PC-3 (cell line): ENCODE measurements at regions not wholly inside any gene's neighbourhood (a gene's known extent, or its start where the extent isn't known, plus 50 kb on each side); places are given as distances from the start of the nearest gene placed in this dataset.

Experiments
- ATAC-seq: fragments of 200-7000 bp; cut with Tn5 transposase; 2 replicates; pipeline ENCODE4 v1.9.1; 2020; ENCODE audit warnings: mild to moderate bottlenecking, moderate library complexity
- BruUV-seq: library from RNA; stranded (reverse); fragments of 400-500 nt; replicated peaks from 2 replicates; lab custom pipeline; 2021; lab: Mats Ljungman, UMichigan
- CTCF ChIA-PET: fragments of 300-600 bp; sonication (Branson Sonifier 250); formaldehyde crosslinking; loops from one replicate; lab custom pipeline; 2022; ENCODE audit warnings: antibody characterized with exemption; lab: Charles Lee
- POLR2A ChIA-PET: fragments of 300-600 bp; sonication (Branson Sonifier 250); formaldehyde crosslinking; loops from one replicate; lab custom pipeline; 2022; ENCODE audit warnings: antibody characterized with exemption; ENCODE audit not compliant: unreplicated experiment; lab: Charles Lee
- DNase-seq: peaks from one replicate; pipeline ENCODE4 v3.0.0-alpha.2; 2015
- H2AFZ ChIP-seq: fragments of 300-600 bp; sonication (generic); 2 replicates; pipeline ENCODE4 v1.6.0; 2016; ENCODE audit warnings: antibody characterized with exemption, low read length
- H3F3A ChIP-seq: fragments of 300-600 bp; sonication (generic); one replicate; pipeline ENCODE4 v1.6.0; 2017; ENCODE audit warnings: antibody characterized with exemption, low read length, control low read depth, mild to moderate bottlenecking; ENCODE audit not compliant: unreplicated experiment
- H3K27ac ChIP-seq: fragments of 300-600 bp; sonication (generic); 2 replicates; pipeline ENCODE4 v1.5.1; 2016; ENCODE audit warnings: mild to moderate bottlenecking, low read length
- H3K27me3 ChIP-seq: fragments of 300-600 bp; sonication (generic); 2 replicates; pipeline ENCODE4 v1.6.1; 2016; ENCODE audit warnings: low read length, mixed read lengths
- H3K36me3 ChIP-seq: fragments of 300-600 bp; sonication (generic); 2 replicates; pipeline ENCODE4 v1.6.1; 2016; ENCODE audit warnings: low read depth, mixed run types, low read length, mixed read lengths
- H3K4me1 ChIP-seq: fragments of 300-600 bp; sonication (generic); 2 replicates; pipeline ENCODE4 v1.5.1; 2016; ENCODE audit warnings: low read length; ENCODE audit not compliant: insufficient read depth
- H3K4me2 ChIP-seq: fragments of 300-600 bp; sonication (generic); 2 replicates; pipeline ENCODE4 v1.6.0; 2016; ENCODE audit warnings: low read length
- H3K4me3 ChIP-seq: fragments of 300-600 bp; sonication (generic); 2 replicates; pipeline ENCODE4 v1.5.1; 2016; ENCODE audit warnings: mild to moderate bottlenecking, low read length, mixed read lengths
- H3K79me2 ChIP-seq: fragments of 300-600 bp; sonication (generic); 2 replicates; pipeline ENCODE4 v1.6.1; 2017; ENCODE audit warnings: low read length, mixed read lengths
- H3K9ac ChIP-seq: fragments of 300-600 bp; sonication (generic); 2 replicates; pipeline ENCODE4 v1.6.0; 2016; ENCODE audit warnings: mild to moderate bottlenecking, low read length
- H3K9me2 ChIP-seq: fragments of 300-600 bp; sonication (generic); replicated peaks from 2 replicates; pipeline ENCODE4 v1.6.1; 2016; ENCODE audit warnings: mixed run types, low read length, mixed read lengths
- H3K9me3 ChIP-seq: fragments of 300-600 bp; sonication (generic); 2 replicates; pipeline ENCODE4 v1.6.1; 2016; ENCODE audit warnings: low read length, mixed read lengths
- H4K20me1 ChIP-seq: fragments of 300-600 bp; sonication (generic); 2 replicates; pipeline ENCODE4 v1.6.1; 2016; ENCODE audit warnings: low read length, mixed read lengths
- CTCF ChIP-seq: fragments of 300-600 bp; sonication (generic); conservative IDR thresholded peaks from 2 replicates; pipeline ENCODE4 v1.5.1; 2017; ENCODE audit warnings: antibody characterized with exemption, low read depth, mild to moderate bottlenecking, low read length
- EZH2 ChIP-seq: fragments of 300-600 bp; sonication (generic); IDR thresholded peaks from one replicate; pipeline ENCODE4 v1.6.1; 2017; ENCODE audit warnings: antibody characterized with exemption, mild to moderate bottlenecking, low read length; ENCODE audit not compliant: unreplicated experiment
- EZH2phosphoT487 ChIP-seq: fragments of 300-600 bp; sonication (generic); IDR thresholded peaks from 2 replicates; pipeline ENCODE4 v1.6.1; 2018; ENCODE audit warnings: mild to moderate bottlenecking, antibody characterized with exemption, low read length, borderline replicate concordance
- intact Hi-C: fragments of 100-400 bp; cut with micrococcal nuclease; formaldehyde crosslinking; loops from 2 replicates; pipeline ENCODE4 v1.9.0; 2023

GRCh38 chr13:75010941-75011340 lies 471.0 kb downstream of the TBC1D4 start:
- no peaks in the 10 kb centered on the region for H3K36me3 ChIP-seq

GRCh38 chr13:75008926-75009325 lies 473.0 kb downstream of the TBC1D4 start:
- no peak for ATAC-seq
- Histone ChIP-seq H3F3A (no peaks in the 10 kb centered on the region), H3K79me2 (no peaks in the 10 kb centered on the region), H3K9me2 (no peaks in the 10 kb centered on the region), H3K27ac (no peak overlapping the region), H3K4me3 (no peak overlapping the region), H2AFZ (no peak overlapping the region), H3K9me3 (no peaks in the 10 kb centered on the region), H4K20me1 (no peaks in the 10 kb centered on the region), H3K4me1 (no peaks in the 10 kb centered on the region), H3K9ac (no peak overlapping the region), H3K27me3 (no peaks in the 10 kb centered on the region), H3K4me2 (no peak overlapping the region), H3K36me3 (no peaks in the 10 kb centered on the region)
- ChIA-PET CTCF (no interaction called here), POLR2A (no interaction called here)
- intact Hi-C loops = no loop called here
- TF ChIP-seq EZH2 (no peak), CTCF (no peak), EZH2phosphoT487 (no peak)
- no peak for DNase-seq
- BruUV-seq = no TSS peak

More at GRCh38 chr13:75010941-75011340, 471.0 kb downstream of the TBC1D4 start:
- Histone ChIP-seq H3F3A (no peaks in the 10 kb centered on the region), H3K9me3 (no peaks in the 10 kb centered on the region), H2AFZ (no peak overlapping the region), H3K4me1 (peaks cover 4% of the 10 kb centered on the region), H3K79me2 (no peaks in the 10 kb centered on the region), H3K4me3 (no peak overlapping the region), H3K4me2 (no peak overlapping the region), H3K9ac (no peak overlapping the region), H4K20me1 (no peaks in the 10 kb centered on the region), H3K9me2 (no peaks in the 10 kb centered on the region), H3K27me3 (no peaks in the 10 kb centered on the region), H3K27ac (no peak overlapping the region)
- no peak for TF ChIP-seq EZH2phosphoT487
- no peak for TF ChIP-seq CTCF
- no peak for TF ChIP-seq EZH2
- DNase-seq (no peak), ATAC-seq (no peak)
- no TSS peak for BruUV-seq
- CTCF ChIA-PET = no interaction called here
- POLR2A ChIA-PET = no interaction called here
- intact Hi-C loops = no loop called here

GRCh38 chr13:74990992-74991391 lies 491.0 kb downstream of the TBC1D4 start:
- CTCF ChIA-PET = no interaction called here
- no peak for DNase-seq
- no peak for TF ChIP-seq CTCF
- TF ChIP-seq EZH2 = no peak

More at GRCh38 chr13:74990992-74991391, 491.0 kb downstream of the TBC1D4 start:
- H3K9me3 ChIP-seq = no peaks in the 10 kb centered on the region
- no peaks in the 10 kb centered on the region for H3K36me3 ChIP-seq
- no peak overlapping the region for H3K4me3 ChIP-seq
- H2AFZ ChIP-seq = no peak overlapping the region
- H3K9me2 ChIP-seq = no peaks in the 10 kb centered on the region
- no peaks in the 10 kb centered on the region for H4K20me1 ChIP-seq
- no peak overlapping the region for H3K4me2 ChIP-seq
- no peak overlapping the region for H3K9ac ChIP-seq
- POLR2A ChIA-PET = no interaction called here
- intact Hi-C loops = no loop called here
- no TSS peak for BruUV-seq
- peaks cover 18% of the 10 kb centered on the region for H3K4me1 ChIP-seq
- H3K27me3 ChIP-seq = no peaks in the 10 kb centered on the region
- H3K27ac ChIP-seq = no peak overlapping the region
- no peaks in the 10 kb centered on the region for H3K79me2 ChIP-seq
- no peak for ATAC-seq
- H3F3A ChIP-seq = peaks cover 3% of the 10 kb centered on the region
